HG03571 (cell line): ENCODE measurements at regions not wholly inside any gene's neighbourhood (a gene's known extent, or its start where the extent isn't known, plus 50 kb on each side); places are given as distances from the start of the nearest gene placed in this dataset.
"Not testable (repeated sequence)": the region's sequence is repeated elsewhere in the genome, so short reads cannot be mapped to it uniquely, and the experiment has no call there.

ENCODE experiments used
- ATAC-seq: cut with Tn5 transposase; IDR thresholded peaks from one replicate; pipeline ENCODE4 v1.9.1; 2021; ENCODE audit not compliant: unreplicated experiment

GRCh38 chr4:111115881-111116280 is 493.0 kb upstream of the PITX2 start:
- ATAC-seq, result no peak

GRCh38 chr4:111120191-111120590 is 497.3 kb upstream of the PITX2 start:
- no peak for ATAC-seq

GRCh38 chr4:111126340-111126739 is 503.5 kb upstream of the PITX2 start:
- ATAC-seq, result no peak

GRCh38 chr4:111127841-111128240 is 505.0 kb upstream of the PITX2 start:
- no peak for ATAC-seq

GRCh38 chr4:111128327-111128726 is 505.4 kb upstream of the PITX2 start:
- no peak for ATAC-seq

GRCh38 chr4:111136438-111136837 is 513.6 kb upstream of the PITX2 start:
- ATAC-seq, result no peak

GRCh38 chr4:111136967-111137366 is 514.1 kb upstream of the PITX2 start:
- no peak for ATAC-seq

- ATAC-seq, result no peak
Measured at GRCh38 chr4:111143510-111143909, 520.6 kb upstream of the PITX2 start.

- no peak for ATAC-seq
Measured at GRCh38 chr4:111154934-111155333, 532.1 kb upstream of the PITX2 start.

GRCh38 chr4:111164556-111164955 is 541.7 kb upstream of the PITX2 start:
- ATAC-seq, result not testable (repeated sequence)

GRCh38 chr4:111174331-111174730 is 551.5 kb upstream of the PITX2 start:
- ATAC-seq, result no peak

- no peak for ATAC-seq
Measured at GRCh38 chr4:111178231-111178630, 555.4 kb upstream of the PITX2 start.

GRCh38 chr4:111187108-111187507 is 564.2 kb upstream of the PITX2 start:
- ATAC-seq, result no peak

- ATAC-seq, result no peak
Measured at GRCh38 chr4:111198446-111198845, 575.6 kb upstream of the PITX2 start.

- no peak for ATAC-seq
Measured at GRCh38 chr4:111204797-111205196, 581.9 kb upstream of the PITX2 start.

GRCh38 chr4:111208970-111209369 is 586.1 kb upstream of the PITX2 start:
- no peak for ATAC-seq

- ATAC-seq, result no peak
Measured at GRCh38 chr4:111209706-111210105, 586.8 kb upstream of the PITX2 start.

- ATAC-seq, result no peak
Measured at GRCh38 chr4:111210595-111210994, 587.7 kb upstream of the PITX2 start.

GRCh38 chr4:111213531-111213930 is 590.7 kb upstream of the PITX2 start:
- no peak for ATAC-seq

GRCh38 chr4:111214371-111214770 is 591.5 kb upstream of the PITX2 start:
- ATAC-seq, result no peak

GRCh38 chr4:111215755-111216154 is 592.9 kb upstream of the PITX2 start:
- no peak for ATAC-seq

- no peak for ATAC-seq
Measured at GRCh38 chr4:111216791-111217190, 593.9 kb upstream of the PITX2 start.

- ATAC-seq, result no peak
Measured at GRCh38 chr4:111221371-111221770, 598.5 kb upstream of the PITX2 start.

GRCh38 chr4:111228396-111228795 is 605.5 kb upstream of the PITX2 start:
- no peak for ATAC-seq
